K562 (cell line): ENCODE measurements at regions not wholly inside any gene's neighbourhood (a gene's known extent, or its start where the extent isn't known, plus 50 kb on each side); places are given as distances from the start of the nearest gene placed in this dataset.

ENCODE experiments used
- ATAC-seq: fragments of 200-7000 bp; cut with Tn5 transposase; 3 replicates; pipeline ENCODE4 v1.9.1; 2020; ENCODE audit warnings: moderate library complexity
- BruUV-seq: library from RNA; stranded (reverse); fragments of 400-500 nt; replicated peaks from 2 replicates; lab custom pipeline; 2021; lab: Mats Ljungman, UMichigan
- CTCF ChIA-PET: fragments of 300-600 bp; formaldehyde crosslinking; extraction: SDS; loops from one replicate; lab custom pipeline; 2021; ENCODE audit warnings: low intra/inter-chr PET ratio; lab: Yijun Ruan, JAX
- POLR2A ChIA-PET: fragments of 300-600, 350-650 bp; sonication (Branson Sonifier 250); formaldehyde crosslinking; extraction: SDS; loops from one replicate; lab custom pipeline; 2021; ENCODE audit warnings: antibody characterized with exemption, inconsistent platforms; lab: Yijun Ruan, JAX
- DNase-seq, 4 experiments: peaks; one replicate each; pipeline versions ENCODE4 v3.0.0 to v3.0.0-alpha.2; 2011 to 2018; ENCODE audit warnings: low spot score in 3 of 4, mixed read lengths in 3 of 4; ENCODE audit errors: extremely low read depth in 1 of 4
- FAIRE-seq: peaks from 2 replicates; lab custom pipeline; 2011; peaks lifted over from hg19 to GRCh38; lab: Jason Lieb, UNC
- H2AFZ ChIP-seq: 2 replicates; pipeline ENCODE4 v1.6.0; 2011; ENCODE audit warnings: low read depth, low read length, control low read depth, inconsistent platforms
- H3K27ac ChIP-seq: fragments of 200-600 bp; 3 replicates; pipeline ENCODE4 v1.8.0; 2011; ENCODE audit warnings: low read depth, mild to moderate bottlenecking, control low read depth, inconsistent platforms, low read length, moderate library complexity, mixed read lengths; ENCODE audit errors: extremely low read depth
- H3K27me3 ChIP-seq, 2 experiments: fragments of 300-600 bp in 1 of 2; 2 replicates in 1 of 2; 3 replicates in 1 of 2; pipeline versions ENCODE4 v1.6.0 to v1.8.0; 2011; ENCODE audit warnings: inconsistent platforms in 2 of 2, low read length in 2 of 2, mild to moderate bottlenecking in 1 of 2, mixed read lengths in 1 of 2, moderate library complexity in 1 of 2; ENCODE audit not compliant: control insufficient read depth in 2 of 2, insufficient read depth in 2 of 2
- H3K36me3 ChIP-seq: fragments of 300-600 bp; 3 replicates; pipeline ENCODE4 v1.8.0; 2011; ENCODE audit warnings: mild to moderate bottlenecking, low read length, inconsistent platforms; ENCODE audit not compliant: control insufficient read depth, insufficient read depth
- H3K4me1 ChIP-seq, 2 experiments: fragments of 200-600 bp in 1 of 2; replicated peaks in 1 of 2; 2 replicates in 1 of 2; 3 replicates in 1 of 2; pipeline versions ENCODE4 v1.5.1 to v1.8.0; 2011; ENCODE audit warnings: inconsistent platforms in 2 of 2, low read length in 2 of 2, mild to moderate bottlenecking in 1 of 2, mixed read lengths in 1 of 2, moderate library complexity in 1 of 2; ENCODE audit not compliant: control insufficient read depth in 2 of 2, insufficient read depth in 2 of 2
- H3K4me2 ChIP-seq: 2 replicates; pipeline ENCODE4 v1.6.1; 2011; ENCODE audit warnings: low read length, control low read depth, inconsistent platforms, mixed read lengths; ENCODE audit not compliant: insufficient read depth
- H3K4me3 ChIP-seq: fragments of 200-600 bp; sonication (generic), shearing (Covaris generic); 2 replicates; pipeline ENCODE4 v1.5.1; 2016; ENCODE audit warnings: control low read depth, inconsistent platforms
- H3K79me2 ChIP-seq: fragments of 200-600 bp; 3 replicates; pipeline ENCODE4 v1.8.0; 2011; ENCODE audit warnings: low read length, inconsistent platforms; ENCODE audit not compliant: control insufficient read depth, insufficient read depth
- H3K9ac ChIP-seq, 2 experiments: 2 replicates each; pipeline versions ENCODE4 v1.6.0 to v1.6.1; 2011; ENCODE audit warnings: low read depth in 2 of 2, low read length in 2 of 2, control low read depth in 1 of 2, inconsistent platforms in 1 of 2, mild to moderate bottlenecking in 1 of 2, mixed read lengths in 1 of 2; ENCODE audit not compliant: insufficient read depth in 1 of 2
- H3K9me1 ChIP-seq: one replicate; pipeline ENCODE4 v1.6.0; 2011; ENCODE audit warnings: inconsistent platforms, mild to moderate bottlenecking, low read length, moderate library complexity; ENCODE audit not compliant: control insufficient read depth, insufficient read depth
- H3K9me3 ChIP-seq: replicated peaks from 2 replicates; pipeline ENCODE4 v1.5.1; 2011; ENCODE audit warnings: low read depth, low read length, inconsistent platforms; ENCODE audit not compliant: control insufficient read depth, insufficient read depth
- H4K20me1 ChIP-seq: replicated peaks from 2 replicates; pipeline ENCODE4 v1.6.1; 2011; ENCODE audit warnings: low read length, inconsistent platforms, mixed read lengths; ENCODE audit not compliant: control insufficient read depth, insufficient read depth
- FIP1L1 ChIP-seq: fragments of 200-400 bp; formaldehyde crosslinking; IDR thresholded peaks from 2 replicates; pipeline ENCODE4 v1.6.1; 2018; ENCODE audit warnings: mild to moderate bottlenecking, low read depth, low read length; ENCODE audit not compliant: poor library complexity, severe bottlenecking
- SPI1 ChIP-seq: IDR thresholded peaks from 2 replicates; pipeline ENCODE4 v1.6.1; 2011; ENCODE audit warnings: low read depth, low read length, control low read depth, borderline replicate concordance
- ZNF41 ChIP-seq: fragments of 250-450 bp; sonication (Bioruptor Pico); conservative IDR thresholded peaks from 2 replicates; pipeline ENCODE4 v1.4.0; 2020; ENCODE audit warnings: mild to moderate bottlenecking
- WGBS: fragments of 100-300 bp; shearing (Covaris generic); methylation state at CpG from one replicate; pipeline ENCODE4 v1.1.6; 2016; ENCODE audit warnings: low coverage, mixed read lengths; ENCODE audit not compliant: insufficient coverage; ENCODE audit errors: missing lambda C conversion rate; 5-methylcytosine and 5-hydroxymethylcytosine counted together
- in situ Hi-C: fragments of 300-500 bp; cut with MboI; formaldehyde crosslinking; loops from 4 replicates; pipeline ENCODE4 v1.15.0; 2018; ENCODE audit warnings: inconsistent platforms, mixed read lengths
- intact Hi-C: fragments of 100-400 bp; cut with micrococcal nuclease; formaldehyde crosslinking; loops from 2 replicates; pipeline ENCODE4 v1.14.2; 2022
- TF ChIP-seq, protein P1 (sequence below): fragments of 250-450 bp; sonication (Bioruptor Pico); IDR thresholded peaks from 2 replicates; pipeline ENCODE4 v1.6.1; 2021; ENCODE audit warnings: mild to moderate bottlenecking

DNA sequence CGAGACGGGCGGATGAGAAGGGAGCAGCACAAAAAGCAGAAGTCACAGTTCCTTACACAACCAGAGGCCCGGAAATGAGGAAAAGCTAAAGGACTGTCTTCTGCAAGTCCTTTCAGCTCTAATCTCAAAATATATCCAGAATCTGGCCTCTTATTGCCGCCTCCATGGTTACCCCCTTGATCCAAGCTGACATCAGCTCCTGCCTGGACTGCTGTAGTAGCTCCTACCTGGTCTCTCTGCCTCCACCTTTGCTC lies 324.0 kb upstream of the ROPN1 start:
- POLR2A ChIA-PET, result no interaction called here
- H3K27me3 ChIP-seq, result no peaks in the 10 kb centered on the region; a peak in 1 of 5 replicates
- no peak overlapping the region for H3K4me3 ChIP-seq
- H3K9ac ChIP-seq, result no peak overlapping the region
- ATAC-seq (no peak), FAIRE-seq (no peak), DNase-seq (no peak)
- H3K9me1 ChIP-seq, result no peaks in the 10 kb centered on the region
- in situ Hi-C loops (no loop called here), intact Hi-C loops (no loop called here)
- TF ChIP-seq ZNF41 (CRISPR knock-in tag) (no peak), SPI1 (peak; percentile 50; the same call in 1 of the 2 replicates)
- no TSS peak for BruUV-seq
- H4K20me1 ChIP-seq, result no peaks in the 10 kb centered on the region
- no peak overlapping the region for H2AFZ ChIP-seq
- H3K4me2 ChIP-seq, result no peak overlapping the region
- H3K27ac ChIP-seq, result no peak overlapping the region
- no peaks in the 10 kb centered on the region for H3K9me3 ChIP-seq
- no peaks in the 10 kb centered on the region for H3K4me1 ChIP-seq
- no peaks in the 10 kb centered on the region for H3K36me3 ChIP-seq
- 3% methylated on average over 5 of the region's 5 CpGs for WGBS
- no peaks in the 10 kb centered on the region for H3K79me2 ChIP-seq
- CTCF ChIA-PET, result no interaction called here

DNA sequence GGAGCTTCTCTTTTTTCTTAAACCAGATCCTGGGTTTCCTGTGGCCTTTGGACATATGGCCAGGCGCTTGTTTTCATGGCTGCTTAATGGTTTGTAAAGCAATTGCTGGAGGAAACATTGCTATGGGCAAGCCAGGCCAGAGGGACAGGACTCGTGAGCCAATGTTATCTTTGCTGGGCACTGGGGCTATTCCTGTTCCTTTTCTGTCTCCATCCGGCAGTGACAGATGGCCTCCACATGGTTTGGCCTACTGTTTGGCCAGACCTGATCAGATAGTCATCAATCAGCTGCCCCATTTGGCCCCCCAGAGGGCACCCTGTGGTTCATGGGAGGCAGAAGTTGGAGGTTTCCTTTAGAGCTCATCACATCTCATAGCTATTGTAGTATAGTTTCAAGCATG lies 326.1 kb upstream of the ROPN1 start:
- Histone ChIP-seq H3K9me3 (no peaks in the 10 kb centered on the region), H3K36me3 (no peaks in the 10 kb centered on the region), H3K9ac (no peak overlapping the region), H3K27ac (no peak overlapping the region), H3K27me3 (no peaks in the 10 kb centered on the region; a peak in 1 of 5 replicates), H3K79me2 (no peaks in the 10 kb centered on the region), H3K4me2 (no peak overlapping the region), H3K9me1 (no peaks in the 10 kb centered on the region), H3K4me3 (no peak overlapping the region), H2AFZ (no peak overlapping the region), H4K20me1 (no peaks in the 10 kb centered on the region), H3K4me1 (no peaks in the 10 kb centered on the region)
- FAIRE-seq (no peak), ATAC-seq (no peak), DNase-seq (no peak)
- BruUV-seq, result no TSS peak
- in situ Hi-C loops, result no loop called here
- WGBS, result 0% methylated on average over 2 of the region's 3 CpGs
- ChIA-PET POLR2A (interaction anchor here (0.7 to 1.1 kb wide), 2 partner anchors 9 to 495 kb away, joined by 5 to 6 read pairs; no protein-coding TSS in a partner anchor), CTCF (no interaction called here)
- TF ChIP-seq, protein P1, sequence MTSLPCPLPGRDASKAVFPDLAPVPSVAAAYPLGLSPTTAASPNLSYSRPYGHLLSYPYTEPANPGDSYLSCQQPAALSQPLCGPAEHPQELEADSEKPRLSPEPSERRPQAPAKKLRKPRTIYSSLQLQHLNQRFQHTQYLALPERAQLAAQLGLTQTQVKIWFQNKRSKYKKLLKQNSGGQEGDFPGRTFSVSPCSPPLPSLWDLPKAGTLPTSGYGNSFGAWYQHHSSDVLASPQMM, result no peak
- no peak for TF ChIP-seq FIP1L1
- intact Hi-C loops, result no loop called here
